OCI-LY1 (cell line): ENCODE measurements at regions not wholly inside any gene's neighbourhood (a gene's known extent, or its start where the extent isn't known, plus 50 kb on each side); places are given as distances from the start of the nearest gene placed in this dataset.
"Not testable (repeated sequence)": the region's sequence is repeated elsewhere in the genome, so short reads cannot be mapped to it uniquely, and the experiment has no call there.

Experiments
- EZH2 ChIP-seq: fragments of 200-600 bp; sonication (generic), shearing (Covaris generic); IDR thresholded peaks from 2 replicates; pipeline ENCODE4 v1.8.0; 2017; ENCODE audit warnings: borderline replicate concordance, mixed run types, mild to moderate bottlenecking, antibody characterized with exemption, low read length, moderate library complexity, mixed read lengths
- TF ChIP-seq, protein P1 (sequence below): fragments of 200-600 bp; sonication (generic), shearing (Covaris generic); IDR thresholded peaks from 2 replicates; pipeline ENCODE4 v1.5.1; 2017; ENCODE audit warnings: mild to moderate bottlenecking, antibody characterized with exemption, low read length, moderate library complexity, mixed read lengths

DNA sequence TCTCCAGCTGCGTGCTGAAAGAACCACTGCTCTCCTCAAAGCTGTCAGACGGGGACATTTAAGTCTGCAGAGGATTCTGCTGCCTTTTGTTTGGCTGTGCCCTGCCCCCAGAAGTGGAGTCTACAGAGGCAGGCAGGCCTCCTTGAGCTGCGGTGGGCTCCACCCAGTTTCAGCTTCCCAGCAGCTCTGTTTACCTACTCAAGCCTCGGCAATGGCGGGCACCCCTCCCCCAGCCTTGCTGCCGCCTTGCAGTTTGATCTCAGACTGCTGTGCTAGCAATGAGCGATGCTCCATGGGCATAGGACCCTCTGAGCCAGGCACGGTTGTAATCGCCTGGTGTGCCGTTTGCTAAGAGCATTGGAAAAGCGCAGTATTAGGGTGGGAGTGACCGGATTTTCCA is 213.2 kb downstream of the MEIS1 start:
- TF ChIP-seq EZH2, result not testable (repeated sequence)
- TF ChIP-seq, protein P1, sequence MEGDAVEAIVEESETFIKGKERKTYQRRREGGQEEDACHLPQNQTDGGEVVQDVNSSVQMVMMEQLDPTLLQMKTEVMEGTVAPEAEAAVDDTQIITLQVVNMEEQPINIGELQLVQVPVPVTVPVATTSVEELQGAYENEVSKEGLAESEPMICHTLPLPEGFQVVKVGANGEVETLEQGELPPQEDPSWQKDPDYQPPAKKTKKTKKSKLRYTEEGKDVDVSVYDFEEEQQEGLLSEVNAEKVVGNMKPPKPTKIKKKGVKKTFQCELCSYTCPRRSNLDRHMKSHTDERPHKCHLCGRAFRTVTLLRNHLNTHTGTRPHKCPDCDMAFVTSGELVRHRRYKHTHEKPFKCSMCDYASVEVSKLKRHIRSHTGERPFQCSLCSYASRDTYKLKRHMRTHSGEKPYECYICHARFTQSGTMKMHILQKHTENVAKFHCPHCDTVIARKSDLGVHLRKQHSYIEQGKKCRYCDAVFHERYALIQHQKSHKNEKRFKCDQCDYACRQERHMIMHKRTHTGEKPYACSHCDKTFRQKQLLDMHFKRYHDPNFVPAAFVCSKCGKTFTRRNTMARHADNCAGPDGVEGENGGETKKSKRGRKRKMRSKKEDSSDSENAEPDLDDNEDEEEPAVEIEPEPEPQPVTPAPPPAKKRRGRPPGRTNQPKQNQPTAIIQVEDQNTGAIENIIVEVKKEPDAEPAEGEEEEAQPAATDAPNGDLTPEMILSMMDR, result not testable (repeated sequence)
